Natural killer cell (primary cell): ENCODE measurements at regions not wholly inside any gene's neighbourhood (a gene's known extent, or its start where the extent isn't known, plus 50 kb on each side); places are given as distances from the start of the nearest gene placed in this dataset.

Experiments used
- ATAC-seq, 3 donors: fragments of 150-1000 bp in 2 of 3; fragments of 200-7000 bp in 1 of 3; cut with Tn5 transposase; 1 replicate in 1 of 3; 2 replicates in 2 of 3; pipeline ENCODE4 v1.10.0; 2021; ENCODE audit warnings: mild to moderate bottlenecking in 2 of 3, moderate library complexity in 2 of 3
- DNase-seq, 2 donors: peaks; one replicate each; pipeline versions ENCODE4 v3.0.0 to v3.0.0-alpha.2; 2013 to 2021; ENCODE audit warnings: mixed read lengths in 1 of 2
- H3K27ac ChIP-seq: one replicate; pipeline ENCODE4 v1.5.1; 2013; ENCODE audit warnings: mild to moderate bottlenecking, low read length
- H3K27me3 ChIP-seq: one replicate; pipeline ENCODE4 v1.6.1; 2013; ENCODE audit warnings: low read length; ENCODE audit not compliant: control insufficient read depth, insufficient read depth
- H3K36me3 ChIP-seq: one replicate; pipeline ENCODE4 v1.6.1; 2013; ENCODE audit warnings: low read length; ENCODE audit not compliant: control insufficient read depth, insufficient read depth
- H3K4me1 ChIP-seq: one replicate; pipeline ENCODE4 v1.6.1; 2013; ENCODE audit warnings: low read length; ENCODE audit not compliant: control insufficient read depth, insufficient read depth
- H3K4me3 ChIP-seq: one replicate; pipeline ENCODE4 v1.5.1; 2013; ENCODE audit warnings: low read length
- H3K9me3 ChIP-seq: one replicate; pipeline ENCODE4 v1.6.1; 2013; ENCODE audit warnings: low read length; ENCODE audit not compliant: control insufficient read depth, insufficient read depth
- H3K27ac Mint-ChIP-seq, 2 donors: one replicate each; pipeline ENCODE4 v1.8.0; 2022; ENCODE audit warnings: mild to moderate bottlenecking in 2 of 2, mixed read lengths in 2 of 2, moderate library complexity in 1 of 2
- H3K27me3 Mint-ChIP-seq, 2 donors: one replicate each; pipeline ENCODE4 v1.8.0; 2022; ENCODE audit warnings: low read depth in 2 of 2, mixed read lengths in 2 of 2
- H3K36me3 Mint-ChIP-seq: one replicate; pipeline ENCODE4 v1.8.0; 2022; ENCODE audit warnings: mixed read lengths
- H3K4me1 Mint-ChIP-seq, 2 donors: one replicate each; pipeline ENCODE4 v1.8.0; 2022; ENCODE audit warnings: mixed read lengths in 2 of 2
- H3K4me3 Mint-ChIP-seq: one replicate; pipeline ENCODE4 v1.8.0; 2022; ENCODE audit warnings: mild to moderate bottlenecking, moderate library complexity, mixed read lengths
- H3K9me3 Mint-ChIP-seq, 2 donors: one replicate each; pipeline ENCODE4 v1.8.0; 2022; ENCODE audit warnings: mixed read lengths in 2 of 2
- WGBS: methylation state at CpG from one replicate; pipeline ENCODE4 v1.1.7; 2013; ENCODE audit warnings: missing lambda C conversion rate; ENCODE audit not compliant: insufficient coverage; 5-methylcytosine and 5-hydroxymethylcytosine counted together
- intact Hi-C: fragments of 100-400 bp; cut with micrococcal nuclease; formaldehyde crosslinking; loops from one replicate; pipeline ENCODE4 v1.14.2; 2022
- TF ChIP-seq, protein P1 (sequence below): fragments of 200-600 bp; IDR thresholded peaks from one replicate; pipeline ENCODE4 v1.8.0; 2022; ENCODE audit warnings: antibody characterized with exemption

- TF ChIP-seq, protein P1, sequence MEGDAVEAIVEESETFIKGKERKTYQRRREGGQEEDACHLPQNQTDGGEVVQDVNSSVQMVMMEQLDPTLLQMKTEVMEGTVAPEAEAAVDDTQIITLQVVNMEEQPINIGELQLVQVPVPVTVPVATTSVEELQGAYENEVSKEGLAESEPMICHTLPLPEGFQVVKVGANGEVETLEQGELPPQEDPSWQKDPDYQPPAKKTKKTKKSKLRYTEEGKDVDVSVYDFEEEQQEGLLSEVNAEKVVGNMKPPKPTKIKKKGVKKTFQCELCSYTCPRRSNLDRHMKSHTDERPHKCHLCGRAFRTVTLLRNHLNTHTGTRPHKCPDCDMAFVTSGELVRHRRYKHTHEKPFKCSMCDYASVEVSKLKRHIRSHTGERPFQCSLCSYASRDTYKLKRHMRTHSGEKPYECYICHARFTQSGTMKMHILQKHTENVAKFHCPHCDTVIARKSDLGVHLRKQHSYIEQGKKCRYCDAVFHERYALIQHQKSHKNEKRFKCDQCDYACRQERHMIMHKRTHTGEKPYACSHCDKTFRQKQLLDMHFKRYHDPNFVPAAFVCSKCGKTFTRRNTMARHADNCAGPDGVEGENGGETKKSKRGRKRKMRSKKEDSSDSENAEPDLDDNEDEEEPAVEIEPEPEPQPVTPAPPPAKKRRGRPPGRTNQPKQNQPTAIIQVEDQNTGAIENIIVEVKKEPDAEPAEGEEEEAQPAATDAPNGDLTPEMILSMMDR: no peak
- Histone ChIP-seq H3K36me3 (no peaks in the 10 kb centered on the region), H3K27ac (no peak overlapping the region), H3K9me3 (peaks cover 29% of the 10 kb centered on the region), H3K4me1 (no peaks in the 10 kb centered on the region), H3K4me3 (no peak overlapping the region), H3K27me3 (no peaks in the 10 kb centered on the region)
- H3K4me1 Mint-ChIP-seq: no peaks in the 10 kb centered on the region
- H3K27me3 Mint-ChIP-seq: peaks cover 0 to 8% of the 10 kb centered on the region in 2 donors
- DNase-seq (no peak), ATAC-seq (no peak)
- H3K27ac Mint-ChIP-seq: no peak overlapping the region
- peaks cover 13% of the 10 kb centered on the region for H3K36me3 Mint-ChIP-seq
- peaks cover 9 to 21% of the 10 kb centered on the region in 2 donors for H3K9me3 Mint-ChIP-seq
- intact Hi-C loops: no loop called here
- H3K4me3 Mint-ChIP-seq: no peak overlapping the region
These were observed 99.1 kb upstream of the C2CD4B start for GRCh38 chr15:62264196-62264595.

- intact Hi-C loops: no loop called here
- no peak overlapping the region for H3K4me3 Mint-ChIP-seq
- 91% methylated on average over 5 of the region's 5 CpGs for WGBS
These were observed 104.4 kb upstream of the C2CD4B start for GRCh38 chr15:62269504-62269903.

DNA sequence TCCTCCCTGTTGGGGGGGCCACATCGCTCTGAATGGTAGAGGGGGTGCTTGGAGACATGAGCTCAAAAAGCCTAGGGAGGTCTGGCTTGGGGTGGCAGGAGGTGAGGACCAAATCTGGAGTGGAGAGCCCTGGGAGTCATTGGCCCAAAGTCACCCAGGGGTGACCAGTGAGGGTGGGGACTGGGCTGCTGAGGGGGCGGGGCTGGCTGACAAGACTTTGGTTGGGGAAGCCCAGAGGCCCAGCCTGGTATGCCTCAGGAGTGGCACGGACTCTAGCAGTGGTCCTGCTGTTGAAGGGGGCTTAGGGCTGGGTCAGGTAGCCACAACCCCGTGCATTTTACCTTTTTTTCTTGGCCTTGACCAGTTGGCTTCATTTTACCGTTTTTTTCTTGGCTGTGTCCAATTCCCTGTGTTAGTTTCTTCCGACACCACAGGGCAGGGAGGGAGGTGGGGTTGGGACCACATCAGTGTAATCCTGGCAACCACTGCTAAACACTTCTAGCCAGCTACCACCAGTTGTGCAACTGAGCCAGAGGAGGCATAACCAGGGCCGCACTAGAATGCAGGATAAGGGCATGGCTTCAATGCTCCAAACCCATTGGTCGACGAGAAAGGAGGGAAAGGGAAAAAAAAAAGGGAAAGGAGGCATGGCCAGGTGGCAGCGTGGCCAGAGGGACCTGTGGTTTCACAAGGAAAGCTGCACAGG lies 105.3 kb upstream of the C2CD4B start:
- intact Hi-C loops: no loop called here
- no peaks in the 10 kb centered on the region for H3K36me3 ChIP-seq
- no peaks in the 10 kb centered on the region for H3K27me3 ChIP-seq
- no peaks in the 10 kb centered on the region for H3K4me1 ChIP-seq
- no peak overlapping the region for H3K4me3 Mint-ChIP-seq
- no peak overlapping the region for H3K4me3 ChIP-seq
- peaks cover 7 to 15% of the 10 kb centered on the region in 2 donors for H3K9me3 Mint-ChIP-seq
- peaks cover 33% of the 10 kb centered on the region for H3K9me3 ChIP-seq
- H3K27me3 Mint-ChIP-seq: no peaks in the 10 kb centered on the region
- no peak overlapping the region for H3K27ac Mint-ChIP-seq
- 88% methylated on average over 10 of the region's 10 CpGs for WGBS
- ATAC-seq (no peak), DNase-seq (no peak)
- H3K4me1 Mint-ChIP-seq: no peaks in the 10 kb centered on the region
- H3K27ac ChIP-seq: no peak overlapping the region
- TF ChIP-seq, protein P1: no peak
- peaks cover 19% of the 10 kb centered on the region for H3K36me3 Mint-ChIP-seq

More at GRCh38 chr15:62269504-62269903, 104.4 kb upstream of the C2CD4B start:
- H3K4me3 ChIP-seq: no peak overlapping the region
- Mint-ChIP-seq H3K27ac (no peak overlapping the region), H3K27me3 (no peaks in the 10 kb centered on the region), H3K4me1 (no peaks in the 10 kb centered on the region), H3K36me3 (peaks cover 19% of the 10 kb centered on the region), H3K9me3 (peaks cover 7 to 15% of the 10 kb centered on the region in 2 donors)
- no peak overlapping the region for H3K27ac ChIP-seq
- no peaks in the 10 kb centered on the region for H3K4me1 ChIP-seq
- no peaks in the 10 kb centered on the region for H3K36me3 ChIP-seq
- DNase-seq: no peak
- TF ChIP-seq, protein P1: no peak
- no peaks in the 10 kb centered on the region for H3K27me3 ChIP-seq
- peaks cover 33% of the 10 kb centered on the region for H3K9me3 ChIP-seq
- ATAC-seq: no peak

DNA sequence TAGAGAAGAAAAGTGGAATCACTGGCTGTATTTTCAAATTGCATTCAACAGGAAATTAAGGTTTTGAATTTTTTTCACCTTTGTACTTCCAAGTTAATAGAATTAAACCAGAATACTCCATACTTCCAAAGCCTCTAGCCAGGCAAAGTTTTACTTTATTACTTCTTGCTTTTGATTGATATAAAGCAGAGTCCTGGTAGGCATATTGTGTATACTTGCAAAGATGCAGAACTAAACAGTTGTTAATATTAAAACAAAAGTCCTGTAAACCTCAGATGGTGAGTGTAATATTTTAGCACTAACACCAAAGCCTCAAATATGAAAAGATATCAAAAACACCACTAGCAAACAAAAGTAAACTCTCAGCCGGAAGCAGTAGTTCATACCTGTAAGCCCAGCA lies 107.2 kb upstream of the C2CD4B start:
- Mint-ChIP-seq H3K4me1 (no peaks in the 10 kb centered on the region), H3K27me3 (peaks cover 4 to 10% of the 10 kb centered on the region in 2 donors), H3K36me3 (peaks cover 19% of the 10 kb centered on the region), H3K4me3 (no peak overlapping the region), H3K9me3 (peaks cover 4 to 12% of the 10 kb centered on the region in 2 donors), H3K27ac (no peak overlapping the region)
- no CpG with 5 or more reads among the region's 1 CpG for WGBS
- H3K27ac ChIP-seq: no peak overlapping the region
- H3K9me3 ChIP-seq: peaks cover 28% of the 10 kb centered on the region
- no peaks in the 10 kb centered on the region for H3K27me3 ChIP-seq
- intact Hi-C loops: no loop called here
- H3K4me1 ChIP-seq: no peaks in the 10 kb centered on the region
- no peak for ATAC-seq
- DNase-seq: no peak
- TF ChIP-seq, protein P1: no peak
- H3K4me3 ChIP-seq: no peak overlapping the region
- no peaks in the 10 kb centered on the region for H3K36me3 ChIP-seq
